H1 (cell line): ENCODE measurements at regions not wholly inside any gene's neighbourhood (a gene's known extent, or its start where the extent isn't known, plus 50 kb on each side); places are given as distances from the start of the nearest gene placed in this dataset.

Experiments used
- KDM1A ChIP-seq: fragments of 200-600, 300-600 bp; sonication (generic); IDR thresholded peaks from 2 replicates; pipeline ENCODE4 v1.7.1; 2016; ENCODE audit warnings: mild to moderate bottlenecking, low read length, borderline replicate concordance
- TF ChIP-seq, protein P1 (sequence below): fragments of 300-600 bp; sonication (generic); IDR thresholded peaks from 2 replicates; pipeline ENCODE4 v1.7.1; 2012; ENCODE audit warnings: low read length, moderate library complexity, mild to moderate bottlenecking, inconsistent platforms; ENCODE audit not compliant: insufficient replicate concordance

DNA sequence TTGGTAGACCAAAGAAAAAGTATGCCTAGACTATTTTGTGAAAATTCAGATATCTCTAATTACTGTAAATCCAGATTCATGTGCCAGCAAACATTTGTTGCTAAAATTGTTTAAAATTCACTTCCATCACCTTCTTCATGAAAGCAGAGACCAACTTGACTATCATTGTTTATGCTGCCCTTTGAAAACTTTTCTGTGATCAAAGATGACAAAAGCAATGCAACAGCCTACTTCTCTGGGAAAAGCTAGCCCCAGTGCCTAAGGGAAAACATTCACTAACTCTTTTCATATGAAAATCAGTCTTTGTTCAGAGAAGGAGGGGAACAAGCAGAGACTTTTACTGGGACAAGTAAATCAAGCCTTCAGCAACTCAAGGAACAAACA lies 178.0 kb upstream of the P2RY1 start (continued):
- TF ChIP-seq, protein P1, sequence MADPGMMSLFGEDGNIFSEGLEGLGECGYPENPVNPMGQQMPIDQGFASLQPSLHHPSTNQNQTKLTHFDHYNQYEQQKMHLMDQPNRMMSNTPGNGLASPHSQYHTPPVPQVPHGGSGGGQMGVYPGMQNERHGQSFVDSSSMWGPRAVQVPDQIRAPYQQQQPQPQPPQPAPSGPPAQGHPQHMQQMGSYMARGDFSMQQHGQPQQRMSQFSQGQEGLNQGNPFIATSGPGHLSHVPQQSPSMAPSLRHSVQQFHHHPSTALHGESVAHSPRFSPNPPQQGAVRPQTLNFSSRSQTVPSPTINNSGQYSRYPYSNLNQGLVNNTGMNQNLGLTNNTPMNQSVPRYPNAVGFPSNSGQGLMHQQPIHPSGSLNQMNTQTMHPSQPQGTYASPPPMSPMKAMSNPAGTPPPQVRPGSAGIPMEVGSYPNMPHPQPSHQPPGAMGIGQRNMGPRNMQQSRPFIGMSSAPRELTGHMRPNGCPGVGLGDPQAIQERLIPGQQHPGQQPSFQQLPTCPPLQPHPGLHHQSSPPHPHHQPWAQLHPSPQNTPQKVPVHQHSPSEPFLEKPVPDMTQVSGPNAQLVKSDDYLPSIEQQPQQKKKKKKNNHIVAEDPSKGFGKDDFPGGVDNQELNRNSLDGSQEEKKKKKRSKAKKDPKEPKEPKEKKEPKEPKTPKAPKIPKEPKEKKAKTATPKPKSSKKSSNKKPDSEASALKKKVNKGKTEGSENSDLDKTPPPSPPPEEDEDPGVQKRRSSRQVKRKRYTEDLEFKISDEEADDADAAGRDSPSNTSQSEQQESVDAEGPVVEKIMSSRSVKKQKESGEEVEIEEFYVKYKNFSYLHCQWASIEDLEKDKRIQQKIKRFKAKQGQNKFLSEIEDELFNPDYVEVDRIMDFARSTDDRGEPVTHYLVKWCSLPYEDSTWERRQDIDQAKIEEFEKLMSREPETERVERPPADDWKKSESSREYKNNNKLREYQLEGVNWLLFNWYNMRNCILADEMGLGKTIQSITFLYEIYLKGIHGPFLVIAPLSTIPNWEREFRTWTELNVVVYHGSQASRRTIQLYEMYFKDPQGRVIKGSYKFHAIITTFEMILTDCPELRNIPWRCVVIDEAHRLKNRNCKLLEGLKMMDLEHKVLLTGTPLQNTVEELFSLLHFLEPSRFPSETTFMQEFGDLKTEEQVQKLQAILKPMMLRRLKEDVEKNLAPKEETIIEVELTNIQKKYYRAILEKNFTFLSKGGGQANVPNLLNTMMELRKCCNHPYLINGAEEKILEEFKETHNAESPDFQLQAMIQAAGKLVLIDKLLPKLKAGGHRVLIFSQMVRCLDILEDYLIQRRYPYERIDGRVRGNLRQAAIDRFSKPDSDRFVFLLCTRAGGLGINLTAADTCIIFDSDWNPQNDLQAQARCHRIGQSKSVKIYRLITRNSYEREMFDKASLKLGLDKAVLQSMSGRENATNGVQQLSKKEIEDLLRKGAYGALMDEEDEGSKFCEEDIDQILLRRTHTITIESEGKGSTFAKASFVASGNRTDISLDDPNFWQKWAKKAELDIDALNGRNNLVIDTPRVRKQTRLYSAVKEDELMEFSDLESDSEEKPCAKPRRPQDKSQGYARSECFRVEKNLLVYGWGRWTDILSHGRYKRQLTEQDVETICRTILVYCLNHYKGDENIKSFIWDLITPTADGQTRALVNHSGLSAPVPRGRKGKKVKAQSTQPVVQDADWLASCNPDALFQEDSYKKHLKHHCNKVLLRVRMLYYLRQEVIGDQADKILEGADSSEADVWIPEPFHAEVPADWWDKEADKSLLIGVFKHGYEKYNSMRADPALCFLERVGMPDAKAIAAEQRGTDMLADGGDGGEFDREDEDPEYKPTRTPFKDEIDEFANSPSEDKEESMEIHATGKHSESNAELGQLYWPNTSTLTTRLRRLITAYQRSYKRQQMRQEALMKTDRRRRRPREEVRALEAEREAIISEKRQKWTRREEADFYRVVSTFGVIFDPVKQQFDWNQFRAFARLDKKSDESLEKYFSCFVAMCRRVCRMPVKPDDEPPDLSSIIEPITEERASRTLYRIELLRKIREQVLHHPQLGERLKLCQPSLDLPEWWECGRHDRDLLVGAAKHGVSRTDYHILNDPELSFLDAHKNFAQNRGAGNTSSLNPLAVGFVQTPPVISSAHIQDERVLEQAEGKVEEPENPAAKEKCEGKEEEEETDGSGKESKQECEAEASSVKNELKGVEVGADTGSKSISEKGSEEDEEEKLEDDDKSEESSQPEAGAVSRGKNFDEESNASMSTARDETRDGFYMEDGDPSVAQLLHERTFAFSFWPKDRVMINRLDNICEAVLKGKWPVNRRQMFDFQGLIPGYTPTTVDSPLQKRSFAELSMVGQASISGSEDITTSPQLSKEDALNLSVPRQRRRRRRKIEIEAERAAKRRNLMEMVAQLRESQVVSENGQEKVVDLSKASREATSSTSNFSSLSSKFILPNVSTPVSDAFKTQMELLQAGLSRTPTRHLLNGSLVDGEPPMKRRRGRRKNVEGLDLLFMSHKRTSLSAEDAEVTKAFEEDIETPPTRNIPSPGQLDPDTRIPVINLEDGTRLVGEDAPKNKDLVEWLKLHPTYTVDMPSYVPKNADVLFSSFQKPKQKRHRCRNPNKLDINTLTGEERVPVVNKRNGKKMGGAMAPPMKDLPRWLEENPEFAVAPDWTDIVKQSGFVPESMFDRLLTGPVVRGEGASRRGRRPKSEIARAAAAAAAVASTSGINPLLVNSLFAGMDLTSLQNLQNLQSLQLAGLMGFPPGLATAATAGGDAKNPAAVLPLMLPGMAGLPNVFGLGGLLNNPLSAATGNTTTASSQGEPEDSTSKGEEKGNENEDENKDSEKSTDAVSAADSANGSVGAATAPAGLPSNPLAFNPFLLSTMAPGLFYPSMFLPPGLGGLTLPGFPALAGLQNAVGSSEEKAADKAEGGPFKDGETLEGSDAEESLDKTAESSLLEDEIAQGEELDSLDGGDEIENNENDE: peak; percentile 88
- TF ChIP-seq KDM1A: no peak
- TF ChIP-seq, all 59 proteins: peak for 2
